ENCODE measurements at regions not wholly inside any gene's neighbourhood (a gene's known extent, or its start where the extent isn't known, plus 50 kb on each side); places are given as distances from the start of the nearest gene placed in this dataset.

GRCh38 chr4:141833209-141833608, 196.8 kb downstream of the IL15 start:
- TF ChIP-seq CTCF (IDR thresholded peaks at IDR 0.05) (no peak), EZH2 (IDR thresholded peaks at IDR 0.05; ENCODE audit: borderline replicate concordance, insufficient read depth, low read depth, low read length, poor library complexity, severe bottlenecking) (no peak)
